HG02610 (cell line): ENCODE measurements at regions not wholly inside any gene's neighbourhood (a gene's known extent, or its start where the extent isn't known, plus 50 kb on each side); places are given as distances from the start of the nearest gene placed in this dataset.
A peak's percentile ranks its signal among the peaks of the same experiment; 100 is the strongest.

Experiments
- ATAC-seq: cut with Tn5 transposase; IDR thresholded peaks from one replicate; pipeline ENCODE4 v1.9.1; 2021; ENCODE audit warnings: mild to moderate bottlenecking, moderate library complexity; ENCODE audit not compliant: unreplicated experiment

DNA sequence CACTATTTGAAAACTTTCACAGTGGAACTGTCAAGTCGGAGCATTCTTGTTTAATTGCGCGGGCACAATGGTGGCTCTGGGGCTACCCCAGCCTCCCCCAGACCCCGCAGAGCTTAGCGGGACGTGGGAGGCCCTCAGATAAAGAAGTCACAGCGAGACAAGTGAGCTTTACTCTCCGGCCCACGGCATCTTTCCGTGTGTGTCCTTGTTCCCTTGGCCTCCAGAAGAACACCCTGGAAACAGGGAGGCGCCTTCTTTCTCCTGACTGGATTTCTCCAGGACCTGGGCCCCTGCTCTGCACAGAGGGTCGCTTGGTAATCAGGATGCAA is 382.8 kb downstream of the RRAGC start:
- no peak for ATAC-seq

- no peak for ATAC-seq
These were observed 383.3 kb downstream of the RRAGC start for GRCh38 chr1:38476111-38476849.

GRCh38 chr1:38475624-38476005 is 384.0 kb downstream of the RRAGC start:
- ATAC-seq = no peak

DNA sequence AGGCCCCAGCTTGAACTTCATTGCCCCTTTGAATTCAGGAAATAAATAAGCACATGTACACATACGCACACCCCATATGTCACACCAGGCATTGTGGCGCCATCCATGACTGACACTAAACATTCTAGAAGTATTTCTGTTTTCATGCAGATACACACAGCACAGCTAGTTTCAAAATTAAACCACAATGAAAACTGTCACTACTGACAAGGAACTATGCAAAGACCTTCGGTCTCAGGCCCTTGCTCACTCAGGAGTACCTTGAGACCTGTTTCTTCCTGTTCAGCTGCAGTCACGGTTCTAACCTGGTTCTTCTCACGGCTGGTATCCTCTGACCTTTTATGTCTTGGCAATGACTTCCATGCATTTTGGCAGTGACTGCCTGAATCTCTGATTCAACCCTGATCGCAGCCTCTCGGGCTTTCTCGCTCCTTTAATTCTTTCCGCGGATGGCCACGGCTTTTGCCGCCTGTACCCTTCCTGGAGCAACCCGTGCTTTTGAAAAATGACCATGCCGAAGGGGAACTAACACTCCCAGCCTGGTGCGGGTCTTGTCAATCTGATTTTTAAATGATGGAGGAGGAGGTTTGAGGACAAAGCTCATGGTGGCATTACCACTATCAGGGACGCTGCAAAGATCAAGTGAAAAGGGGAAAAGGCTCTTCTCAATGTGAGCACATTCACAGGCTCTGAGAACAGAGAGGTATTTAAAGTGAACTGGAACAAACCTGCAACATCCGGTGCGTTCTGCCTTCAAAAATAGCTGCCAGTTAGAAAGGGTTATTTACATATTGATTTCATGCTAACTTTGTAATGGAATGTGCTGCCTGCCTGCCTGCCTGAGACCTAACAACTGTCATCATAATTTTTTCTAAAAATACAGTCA is 384.6 kb downstream of the RRAGC start:
- ATAC-seq = peak; percentile 82

GRCh38 chr1:38466487-38466886 is 393.1 kb downstream of the RRAGC start:
- no peak for ATAC-seq

- ATAC-seq = no peak
These were observed 394.1 kb downstream of the RRAGC start for GRCh38 chr1:38465460-38465859.

DNA sequence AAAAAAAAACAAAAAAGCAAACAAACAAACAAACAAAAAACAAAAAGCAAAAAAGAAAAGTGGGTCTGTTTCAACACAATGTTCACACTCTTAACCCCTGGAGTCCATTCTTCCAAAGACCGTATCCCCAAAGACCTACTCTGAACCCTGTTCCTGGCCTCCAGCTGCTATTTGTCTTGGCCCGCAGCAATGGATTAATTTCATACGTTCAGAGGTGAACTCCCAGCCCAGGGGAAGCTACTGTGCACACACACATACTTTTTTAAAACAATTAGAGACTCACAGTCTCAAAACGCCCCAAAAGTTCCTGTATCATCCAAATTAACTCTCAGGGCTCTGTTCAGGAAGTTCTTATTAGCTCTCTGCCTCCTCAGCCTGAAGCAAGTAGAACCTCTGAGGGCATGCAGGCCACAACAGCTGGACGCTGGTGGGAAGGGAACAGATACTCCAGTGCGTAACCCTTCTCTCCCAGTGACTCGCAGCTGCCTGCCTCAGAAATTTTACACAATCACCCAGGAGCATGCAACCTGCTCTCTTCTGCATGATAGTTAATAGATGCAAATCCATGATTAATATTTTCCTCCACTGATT is 395.4 kb downstream of the RRAGC start:
- ATAC-seq = no peak

- ATAC-seq = no peak
These were observed 396.5 kb downstream of the RRAGC start for GRCh38 chr1:38463074-38463473.

DNA sequence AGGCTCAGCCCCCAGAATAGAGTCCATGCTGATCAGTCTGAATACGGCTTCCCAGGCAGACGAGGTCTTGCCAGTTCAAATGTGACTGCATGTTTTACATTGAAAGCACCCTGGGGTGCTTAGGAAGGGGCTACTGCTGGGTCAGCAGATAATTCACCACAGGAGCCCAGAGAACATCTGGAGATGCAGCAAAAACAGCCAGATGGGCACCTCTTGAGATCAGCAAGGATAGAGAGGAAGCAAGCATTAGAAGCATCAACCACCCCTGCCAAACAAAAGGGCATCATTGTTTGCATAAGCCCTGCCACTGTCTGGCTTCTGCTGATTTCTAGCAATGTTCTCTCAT is 403.1 kb downstream of the RRAGC start:
- ATAC-seq = no peak

DNA sequence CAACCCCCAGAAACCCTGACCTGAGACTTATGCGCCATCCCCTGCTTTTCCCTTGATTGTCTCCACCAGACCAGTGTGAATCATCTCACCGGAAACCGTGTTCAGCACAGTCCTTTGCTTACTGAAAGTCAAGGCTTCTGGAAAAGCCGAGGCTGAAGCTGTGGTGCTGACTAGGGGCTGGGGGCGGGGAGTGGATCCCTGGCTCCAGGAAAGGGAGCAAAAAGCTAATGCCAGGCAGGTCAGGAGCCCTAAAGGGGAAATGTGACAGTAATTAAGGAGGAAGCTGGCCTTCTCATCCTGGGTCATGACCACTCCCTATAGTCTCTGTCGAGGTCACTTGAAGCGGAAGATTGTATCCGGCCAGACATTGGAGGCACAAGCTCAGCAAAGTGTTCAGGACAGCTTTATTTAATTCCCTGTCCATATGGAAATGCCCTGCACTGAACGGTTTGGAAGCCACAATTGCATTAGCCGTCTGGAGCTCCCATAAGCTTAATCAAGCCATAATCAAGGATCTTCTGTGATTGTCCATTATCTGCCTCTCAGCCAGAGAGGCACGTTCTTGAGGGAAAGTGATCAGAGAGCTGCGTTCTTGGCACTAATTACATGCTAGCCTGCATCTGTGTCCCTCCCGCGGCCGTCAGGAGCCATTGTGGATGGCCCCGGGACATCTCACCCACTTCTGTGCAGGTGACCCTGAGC is 403.6 kb downstream of the RRAGC start:
- no peak for ATAC-seq

DNA sequence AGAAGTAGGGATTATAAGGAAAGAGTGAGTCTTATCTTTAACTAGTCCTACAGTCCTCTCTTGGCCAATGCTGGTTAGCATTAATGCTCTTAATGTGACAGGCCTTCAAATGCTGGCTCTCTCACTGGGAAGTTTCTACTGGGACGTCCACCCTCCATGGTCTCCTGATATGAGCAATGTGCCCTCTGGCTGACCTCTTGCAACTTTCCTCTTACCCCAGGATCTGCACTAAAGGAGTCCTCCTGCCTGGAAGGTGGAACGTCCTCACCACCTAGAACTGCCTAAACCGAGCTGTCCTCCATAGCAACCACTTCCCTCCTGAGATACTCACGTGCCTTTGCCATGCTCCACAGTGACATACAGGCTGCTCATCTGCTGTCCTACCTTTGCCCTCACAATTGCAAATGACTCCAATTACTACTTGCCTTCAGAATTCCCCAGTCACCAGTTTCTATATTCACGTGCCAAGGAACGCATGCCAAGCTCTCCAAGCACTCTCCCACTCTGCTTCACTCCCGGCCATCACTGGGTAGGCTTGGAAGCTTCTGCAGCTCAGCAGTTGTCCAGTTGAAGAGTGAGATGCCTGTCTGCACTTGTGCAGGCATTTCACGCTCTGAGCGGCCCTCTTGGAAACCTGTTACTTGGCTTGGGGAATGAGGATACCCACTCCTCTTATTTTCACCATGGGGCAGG is 404.7 kb downstream of the RRAGC start:
- no peak for ATAC-seq

GRCh38 chr1:38454236-38454635 is 405.3 kb downstream of the RRAGC start:
- ATAC-seq = no peak

DNA sequence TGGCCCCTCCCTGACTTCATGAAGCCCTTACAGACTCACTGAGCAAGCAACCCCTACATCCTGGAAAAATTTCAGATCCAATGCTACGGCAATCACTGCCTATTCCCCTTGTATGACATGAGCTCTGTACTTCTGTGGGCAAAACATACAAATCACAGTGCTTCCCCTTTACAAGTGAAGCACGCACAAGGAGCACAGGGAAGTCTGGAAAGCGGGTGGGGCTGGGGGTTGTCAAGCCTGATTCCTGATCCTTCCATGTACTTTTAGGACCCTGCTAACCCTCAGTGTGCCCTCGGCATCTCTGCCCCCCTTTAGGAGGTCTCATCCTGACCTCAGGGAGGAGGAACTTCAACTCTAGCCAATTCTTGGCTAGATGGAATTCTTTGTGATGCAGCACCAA is 405.7 kb upstream of the POU3F1 start:
- ATAC-seq = no peak

- no peak for ATAC-seq
These were observed 405.0 kb upstream of the POU3F1 start for GRCh38 chr1:38451541-38451993.

DNA sequence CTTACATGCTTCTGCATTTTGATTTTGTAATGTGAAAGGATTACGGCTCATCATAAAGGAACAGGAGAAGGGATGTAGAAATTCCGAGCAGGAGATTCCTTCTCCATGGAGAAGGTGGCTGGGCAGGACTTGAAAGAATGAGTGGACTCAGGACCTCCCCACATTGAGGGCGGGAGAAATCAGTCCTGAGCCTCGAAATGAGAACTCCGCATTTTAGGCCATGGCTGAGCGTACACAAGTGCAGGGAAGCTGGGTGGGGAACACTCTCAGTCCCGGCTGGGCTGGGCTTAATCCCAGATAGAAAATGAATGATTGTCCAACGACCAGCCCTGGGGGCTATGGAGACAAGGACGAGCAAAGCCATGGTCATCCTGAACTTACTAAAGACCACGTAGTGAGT is 402.3 kb upstream of the POU3F1 start:
- ATAC-seq = no peak

GRCh38 chr1:38446936-38447335 is 400.3 kb upstream of the POU3F1 start:
- no peak for ATAC-seq

- ATAC-seq = no peak
These were observed 398.3 kb upstream of the POU3F1 start for GRCh38 chr1:38444770-38445442.

GRCh38 chr1:38444311-38444710 is 397.7 kb upstream of the POU3F1 start:
- no peak for ATAC-seq

GRCh38 chr1:38440402-38440801 is 393.8 kb upstream of the POU3F1 start:
- no peak for ATAC-seq

DNA sequence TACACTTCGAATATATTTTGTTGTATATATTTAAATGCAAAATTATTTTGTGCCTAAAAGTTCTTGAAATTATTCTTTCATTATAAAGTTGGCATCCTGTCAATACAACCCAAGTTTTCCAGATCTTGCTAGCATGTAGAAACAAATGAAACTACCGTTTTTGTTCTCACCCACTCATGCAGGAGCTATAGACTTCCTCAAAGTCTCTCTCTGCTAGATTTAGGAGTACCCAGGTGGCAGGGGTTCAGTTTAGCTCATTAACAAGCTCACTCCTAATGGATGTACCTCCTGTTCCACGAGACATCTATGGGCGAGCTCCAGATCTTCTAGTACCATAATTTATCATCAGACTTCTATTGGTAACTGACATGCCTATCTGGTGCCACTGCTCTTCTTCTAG is 390.2 kb upstream of the POU3F1 start:
- no peak for ATAC-seq
